ENCODE measurements at regions not wholly inside any gene's neighbourhood (a gene's known extent, or its start where the extent isn't known, plus 50 kb on each side); places are given as distances from the start of the nearest gene placed in this dataset.
"Not testable (repeated sequence)": the region's sequence is repeated elsewhere in the genome, so short reads cannot be mapped to it uniquely, and the experiment has no call there.

GRCh38 chr22:25497716-25498115, 66.8 kb upstream of the GRK3 start:
- TF ChIP-seq TAF1 (IDR thresholded peaks at IDR 0.05; ENCODE audit: low read depth), result no peak
- no peak for TF ChIP-seq CTCF (IDR thresholded peaks at IDR 0.05; ENCODE audit: poor library complexity, severe bottlenecking)
- TF ChIP-seq SMC3 (conservative IDR thresholded peaks at IDR 0.05; ENCODE audit: poor library complexity), result no peak
- no peak for TF ChIP-seq MXI1 (conservative IDR thresholded peaks at IDR 0.05; ENCODE audit: poor library complexity, severe bottlenecking)
- no peak for TF ChIP-seq RAD21 (conservative IDR thresholded peaks at IDR 0.05)
- TF ChIP-seq POLR2AphosphoS5 (IDR thresholded peaks at IDR 0.05), result no peak
- TF ChIP-seq EP300 (conservative IDR thresholded peaks at IDR 0.05; ENCODE audit: poor library complexity, severe bottlenecking), result no peak
- no peak for TF ChIP-seq REST (IDR thresholded peaks at IDR 0.05; ENCODE audit: borderline replicate concordance)
- no peak for TF ChIP-seq EZH2 (IDR thresholded peaks at IDR 0.05; ENCODE audit: borderline replicate concordance, insufficient read depth, low read length, poor library complexity, severe bottlenecking)
- Histone ChIP-seq H3F3A (ENCODE audit: insufficient read depth, low read length, poor library complexity, severe bottlenecking) (no peaks in the 10 kb centered on the region), H3K36me3 (ENCODE audit: insufficient read depth, low read length) (no peaks in the 10 kb centered on the region), H4K20me1 (ENCODE audit: insufficient read depth) (no peaks in the 10 kb centered on the region), H3K79me2 (replicated peaks; ENCODE audit: insufficient read depth, low read length) (no peaks in the 10 kb centered on the region), H2AFZ (ENCODE audit: low read depth, low read length) (no peak overlapping the region), H3K27me3 (ENCODE audit: insufficient read depth, low read depth, low read length) (no peaks in the 10 kb centered on the region), H3K27ac (ENCODE audit: low read length) (no peak overlapping the region), H3K9me2 (ENCODE audit: insufficient read depth, low read length) (no peaks in the 10 kb centered on the region), H3K4me2 (ENCODE audit: low read length) (no peak overlapping the region), H3K9me3 (ENCODE audit: low read length) (no peaks in the 10 kb centered on the region), H3K4me3 (ENCODE audit: low read length) (no peak overlapping the region), H3K9ac (ENCODE audit: low read length) (no peak overlapping the region)

GRCh38 chr22:25500671-25501070, 63.8 kb upstream of the GRK3 start:
- not testable (repeated sequence) for H3F3A ChIP-seq (ENCODE audit: insufficient read depth, low read length, poor library complexity, severe bottlenecking); H3K4me3 ChIP-seq (ENCODE audit: low read length); H3K27me3 ChIP-seq (ENCODE audit: insufficient read depth, low read depth, low read length); H3K36me3 ChIP-seq (ENCODE audit: insufficient read depth, low read length); H3K9me2 ChIP-seq (ENCODE audit: insufficient read depth, low read length); H3K9me3 ChIP-seq (ENCODE audit: low read length); H3K27ac ChIP-seq (ENCODE audit: low read length); H3K4me2 ChIP-seq (ENCODE audit: low read length); H2AFZ ChIP-seq (ENCODE audit: low read depth, low read length); H4K20me1 ChIP-seq (ENCODE audit: insufficient read depth); H3K79me2 ChIP-seq (replicated peaks; ENCODE audit: insufficient read depth, low read length); H3K9ac ChIP-seq (ENCODE audit: low read length)

GRCh38 chr22:25504017-25504416, 60.5 kb upstream of the GRK3 start:
- H4K20me1 ChIP-seq (ENCODE audit: insufficient read depth); H3F3A ChIP-seq (ENCODE audit: insufficient read depth, low read length, poor library complexity, severe bottlenecking); H3K4me2 ChIP-seq (ENCODE audit: low read length); H3K36me3 ChIP-seq (ENCODE audit: insufficient read depth, low read length); H3K27ac ChIP-seq (ENCODE audit: low read length); H3K27me3 ChIP-seq (ENCODE audit: insufficient read depth, low read depth, low read length); H3K4me3 ChIP-seq (ENCODE audit: low read length); H3K9ac ChIP-seq (ENCODE audit: low read length); H3K9me2 ChIP-seq (ENCODE audit: insufficient read depth, low read length); H2AFZ ChIP-seq (ENCODE audit: low read depth, low read length); H3K9me3 ChIP-seq (ENCODE audit: low read length); H3K79me2 ChIP-seq (replicated peaks; ENCODE audit: insufficient read depth, low read length): not testable (repeated sequence)
